Gastroesophageal sphincter (tissue), 3 donors: ENCODE measurements at regions not wholly inside any gene's neighbourhood (a gene's known extent, or its start where the extent isn't known, plus 50 kb on each side); places are given as distances from the start of the nearest gene placed in this dataset.

Source experiments
- CTCF ChIP-seq, 4 experiments: fragments of 200-600 bp in 2 of 4; fragments of 450-650 bp in 2 of 4; sonication (generic) in 1 of 4; IDR thresholded peaks; one replicate each; pipeline ENCODE4 v1.5.1; 2017 to 2019; ENCODE audit warnings: antibody characterized with exemption in 4 of 4, mild to moderate bottlenecking in 2 of 4, moderate library complexity in 2 of 4
- POLR2A ChIP-seq, 2 donors: fragments of 450-650 bp; IDR thresholded peaks; one replicate each; pipeline ENCODE4 v1.6.1; 2017; ENCODE audit warnings: antibody characterized with exemption in 2 of 2, mild to moderate bottlenecking in 2 of 2, moderate library complexity in 1 of 2

GRCh38 chr3:110291886-110292501, 779.6 kb upstream of the NECTIN3 start:
- TF ChIP-seq CTCF (IDR thresholded peaks at IDR 0.05): no peak
- TF ChIP-seq POLR2A (IDR thresholded peaks at IDR 0.05): no peak
